ENCODE measurements at regions not wholly inside any gene's neighbourhood (a gene's known extent, or its start where the extent isn't known, plus 50 kb on each side); places are given as distances from the start of the nearest gene placed in this dataset.

- TF ChIP-seq EZH2 (IDR thresholded peaks at IDR 0.05; ENCODE audit: low read depth) (no peak), CTCF (conservative IDR thresholded peaks at IDR 0.05) (no peak)
Measured at GRCh38 chr18:27771571-27771970, 405.4 kb downstream of the CDH2 start.

Data from PC-9 (cell line).